HEK293 (cell line): ENCODE measurements at regions not wholly inside any gene's neighbourhood (a gene's known extent, or its start where the extent isn't known, plus 50 kb on each side); places are given as distances from the start of the nearest gene placed in this dataset.

Source experiments
- CTCF ChIA-PET: fragments of 350-600 bp; formaldehyde crosslinking; extraction: SDS; loops from one replicate; lab custom pipeline; 2021; ENCODE audit warnings: antibody characterized with exemption; lab: Yijun Ruan, JAX
- POLR2A ChIA-PET: fragments of 300-600 bp; formaldehyde crosslinking; extraction: SDS; loops from one replicate; lab custom pipeline; 2020; ENCODE audit warnings: antibody characterized with exemption, inconsistent platforms; lab: Yijun Ruan, JAX
- H3K27ac ChIP-seq: fragments of 200-500 bp; sonication (Bioruptor generic); 2 replicates; pipeline ENCODE4 v1.5.1; 2014; ENCODE audit warnings: low read depth, low read length, control low read depth, inconsistent platforms; ENCODE audit errors: extremely low read depth
- H3K36me3 ChIP-seq, 2 experiments: fragments of 200-500 bp in 1 of 2; sonication (Bioruptor generic) in 1 of 2; 1 replicate in 1 of 2; 2 replicates in 1 of 2; pipeline ENCODE4 v1.5.1; 2014 to 2017; ENCODE audit warnings: inconsistent platforms in 2 of 2, low read length in 2 of 2; ENCODE audit not compliant: control insufficient read depth in 2 of 2, insufficient read depth in 1 of 2
- H3K4me1 ChIP-seq: fragments of 200-500 bp; sonication (Bioruptor generic); 2 replicates; pipeline ENCODE4 v1.5.1; 2014; ENCODE audit warnings: mild to moderate bottlenecking, low read length, inconsistent platforms; ENCODE audit not compliant: control insufficient read depth, insufficient read depth
- H3K4me3 ChIP-seq: 2 replicates; pipeline ENCODE4 v1.5.1; 2011; ENCODE audit warnings: low read depth, mild to moderate bottlenecking, control low read depth, low read length, moderate library complexity
- H3K9me3 ChIP-seq: fragments of 200-500 bp; sonication (Bioruptor generic); 2 replicates; pipeline ENCODE4 v1.5.1; 2014; ENCODE audit warnings: low read depth, low read length, inconsistent platforms; ENCODE audit not compliant: control insufficient read depth, insufficient read depth
- GLI4 ChIP-seq: fragments of 450-650 bp; formaldehyde crosslinking; IDR thresholded peaks from 2 replicates; pipeline ENCODE4 v1.5.1; 2016; ENCODE audit warnings: missing biosample characterization, missing genetic modification characterization
- KLF16 ChIP-seq: fragments of 450-650 bp; formaldehyde crosslinking; IDR thresholded peaks from 2 replicates; pipeline ENCODE4 v1.5.1; 2017; ENCODE audit warnings: missing biosample characterization, missing genetic modification characterization
- OSR2 ChIP-seq: fragments of 450-650 bp; formaldehyde crosslinking; IDR thresholded peaks from 2 replicates; pipeline ENCODE4 v1.5.1; 2016; ENCODE audit warnings: missing biosample characterization, missing genetic modification characterization
- PRDM1 ChIP-seq: fragments of 450-650 bp; formaldehyde crosslinking; IDR thresholded peaks from 2 replicates; pipeline ENCODE4; 2016; ENCODE audit warnings: missing biosample characterization, missing genetic modification characterization
- SCRT2 ChIP-seq: fragments of 450-650 bp; formaldehyde crosslinking; IDR thresholded peaks from 2 replicates; pipeline ENCODE4 v1.5.1; 2016; ENCODE audit warnings: missing biosample characterization, missing genetic modification characterization
- TRIM28 ChIP-seq: IDR thresholded peaks from 2 replicates; pipeline ENCODE4 v1.6.1; 2011; ENCODE audit warnings: low read length, control low read depth, borderline replicate concordance
- YY2 ChIP-seq: fragments of 450-650 bp; formaldehyde crosslinking; IDR thresholded peaks from 2 replicates; pipeline ENCODE4 v1.5.1; 2016; ENCODE audit warnings: missing biosample characterization, missing genetic modification characterization
- ZBTB21 ChIP-seq: fragments of 450-650 bp; formaldehyde crosslinking; IDR thresholded peaks from 2 replicates; pipeline ENCODE4 v1.5.1; 2017; ENCODE audit warnings: missing biosample characterization, missing genetic modification characterization
- ZIC2 ChIP-seq: fragments of 450-650 bp; formaldehyde crosslinking; IDR thresholded peaks from 2 replicates; pipeline ENCODE4 v1.5.1; 2016; ENCODE audit warnings: missing biosample characterization, missing genetic modification characterization
- ZNF169 ChIP-seq: fragments of 450-650 bp; formaldehyde crosslinking; IDR thresholded peaks from 2 replicates; pipeline ENCODE4 v1.5.1; 2016; ENCODE audit warnings: missing biosample characterization, missing genetic modification characterization
- ZNF202 ChIP-seq: fragments of 450-650 bp; formaldehyde crosslinking; IDR thresholded peaks from 2 replicates; pipeline ENCODE4 v1.5.1; 2016; ENCODE audit warnings: missing biosample characterization, missing genetic modification characterization, borderline replicate concordance
- ZNF335 ChIP-seq: fragments of 450-650 bp; formaldehyde crosslinking; conservative IDR thresholded peaks from 2 replicates; pipeline ENCODE4 v1.5.1; 2016; ENCODE audit warnings: missing biosample characterization, missing genetic modification characterization
- ZNF341 ChIP-seq: fragments of 450-650 bp; formaldehyde crosslinking; IDR thresholded peaks from 2 replicates; pipeline ENCODE4; 2016; ENCODE audit warnings: low read depth, missing biosample characterization, missing genetic modification characterization
- ZNF426 ChIP-seq: fragments of 450-650 bp; formaldehyde crosslinking; IDR thresholded peaks from 2 replicates; pipeline ENCODE4 v1.5.1; 2017; ENCODE audit warnings: missing biosample characterization, missing genetic modification characterization, mild to moderate bottlenecking, inconsistent platforms, moderate library complexity
- ZNF521 ChIP-seq: fragments of 450-650 bp; formaldehyde crosslinking; IDR thresholded peaks from 2 replicates; pipeline ENCODE4 v1.5.1; 2017; ENCODE audit warnings: missing biosample characterization, mild to moderate bottlenecking, missing genetic modification characterization
- ZNF555 ChIP-seq: fragments of 450-650 bp; formaldehyde crosslinking; conservative IDR thresholded peaks from 2 replicates; pipeline ENCODE4 v1.5.1; 2017; ENCODE audit warnings: missing biosample characterization, mild to moderate bottlenecking, missing genetic modification characterization, inconsistent platforms
- ZNF560 ChIP-seq: fragments of 450-650 bp; formaldehyde crosslinking; IDR thresholded peaks from 2 replicates; pipeline ENCODE4 v1.5.1; 2017; ENCODE audit warnings: missing biosample characterization, missing genetic modification characterization, borderline replicate concordance
- ZNF629 ChIP-seq: fragments of 450-650 bp; formaldehyde crosslinking; IDR thresholded peaks from 2 replicates; pipeline ENCODE4 v1.5.1; 2017; ENCODE audit warnings: missing biosample characterization, missing genetic modification characterization
- ZNF654 ChIP-seq: fragments of 450-650 bp; formaldehyde crosslinking; IDR thresholded peaks from 2 replicates; pipeline ENCODE4 v1.5.1; 2016; ENCODE audit warnings: low read depth, missing biosample characterization, missing genetic modification characterization
- ZNF670 ChIP-seq: fragments of 450-650 bp; formaldehyde crosslinking; IDR thresholded peaks from 2 replicates; pipeline ENCODE4 v1.5.1; 2016; ENCODE audit warnings: missing biosample characterization, missing genetic modification characterization, low read depth
- ZNF747 ChIP-seq: fragments of 450-650 bp; formaldehyde crosslinking; IDR thresholded peaks from 2 replicates; pipeline ENCODE4 v1.5.1; 2016; ENCODE audit warnings: missing biosample characterization, missing genetic modification characterization
- ZNF777 ChIP-seq: fragments of 450-650 bp; formaldehyde crosslinking; IDR thresholded peaks from 2 replicates; pipeline ENCODE4 v1.5.1; 2017; ENCODE audit warnings: missing biosample characterization, missing genetic modification characterization, borderline replicate concordance
- ZNF792 ChIP-seq: fragments of 450-650 bp; formaldehyde crosslinking; IDR thresholded peaks from 2 replicates; pipeline ENCODE4 v1.5.1; 2016; ENCODE audit warnings: missing biosample characterization, missing genetic modification characterization
- ZSCAN23 ChIP-seq: fragments of 450-650 bp; formaldehyde crosslinking; IDR thresholded peaks from 2 replicates; pipeline ENCODE4 v1.5.1; 2016; ENCODE audit warnings: missing biosample characterization, missing genetic modification characterization
- ZSCAN5A ChIP-seq: fragments of 450-650 bp; formaldehyde crosslinking; IDR thresholded peaks from 2 replicates; pipeline ENCODE4 v1.5.1; 2016; ENCODE audit warnings: missing biosample characterization, missing genetic modification characterization
- TF ChIP-seq, protein P1 (sequence below): fragments of 450-650 bp; formaldehyde crosslinking; IDR thresholded peaks from 2 replicates; pipeline ENCODE4 v1.5.1; 2016; ENCODE audit warnings: missing biosample characterization, missing genetic modification characterization
- TF ChIP-seq, protein P2 (sequence below): fragments of 450-650 bp; formaldehyde crosslinking; IDR thresholded peaks from 2 replicates; pipeline ENCODE4 v1.5.1; 2016; ENCODE audit warnings: missing biosample characterization, missing genetic modification characterization
- TF ChIP-seq, protein P3 (sequence below): fragments of 450-650 bp; formaldehyde crosslinking; IDR thresholded peaks from 2 replicates; pipeline ENCODE4 v1.5.1; 2016; ENCODE audit warnings: missing biosample characterization, missing genetic modification characterization

DNA sequence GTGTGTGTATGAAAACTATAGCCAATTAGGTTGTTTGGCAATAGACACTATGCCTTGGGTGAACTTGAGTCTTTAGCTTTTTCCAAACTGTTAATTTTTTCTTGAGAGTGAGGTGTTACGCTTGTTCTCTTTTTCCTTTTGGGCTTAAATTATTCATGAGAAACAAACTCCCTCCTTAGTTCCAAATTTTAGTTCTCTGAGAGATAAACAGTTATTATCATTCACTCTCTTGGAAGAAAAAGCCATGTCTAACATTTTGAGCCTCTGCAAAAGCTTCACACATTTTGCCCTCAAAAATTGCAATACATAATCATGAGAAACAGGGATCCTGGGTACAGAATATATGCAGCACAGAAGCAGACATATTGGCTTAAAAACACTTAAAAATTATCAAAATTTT is 1353.9 kb upstream of the MAP3K7 start:
- H3K36me3 ChIP-seq = no peaks in the 10 kb centered on the region
- H3K4me3 ChIP-seq = no peak overlapping the region
- no peak overlapping the region for H3K27ac ChIP-seq
- no peaks in the 10 kb centered on the region for H3K9me3 ChIP-seq
- POLR2A ChIA-PET = no interaction called here
- no peaks in the 10 kb centered on the region for H3K4me1 ChIP-seq
- TF ChIP-seq ZNF629 (tag by site-specific recombination) = no peak
- no peak for TF ChIP-seq ZNF747 (tag by site-specific recombination)
- no peak for TF ChIP-seq TRIM28
- no peak for TF ChIP-seq ZNF169
- TF ChIP-seq ZNF777 (tag by site-specific recombination) = no peak
- CTCF ChIA-PET = no interaction called here

- ChIA-PET POLR2A (no interaction called here), CTCF (no interaction called here)
- TF ChIP-seq ZNF560 (tag by site-specific recombination) (no peak), KLF16 (no peak), ZNF670 (tag by site-specific recombination) (no peak), ZIC2 (no peak), ZNF426 (tag by site-specific recombination) (no peak), ZNF202 (no peak), ZNF654 (tag by site-specific recombination) (no peak), ZNF521 (tag by site-specific recombination) (no peak), ZNF169 (no peak), GLI4 (tag by site-specific recombination) (no peak), ZSCAN23 (tag by site-specific recombination) (no peak), ZBTB21 (tag by site-specific recombination) (no peak), ZNF792 (tag by site-specific recombination) (no peak), ZNF341 (tag by site-specific recombination) (no peak), SCRT2 (tag by site-specific recombination) (no peak), YY2 (tag by site-specific recombination) (no peak), ZSCAN5A (tag by site-specific recombination) (no peak), PRDM1 (tag by site-specific recombination) (no peak)
- TF ChIP-seq, protein P1, sequence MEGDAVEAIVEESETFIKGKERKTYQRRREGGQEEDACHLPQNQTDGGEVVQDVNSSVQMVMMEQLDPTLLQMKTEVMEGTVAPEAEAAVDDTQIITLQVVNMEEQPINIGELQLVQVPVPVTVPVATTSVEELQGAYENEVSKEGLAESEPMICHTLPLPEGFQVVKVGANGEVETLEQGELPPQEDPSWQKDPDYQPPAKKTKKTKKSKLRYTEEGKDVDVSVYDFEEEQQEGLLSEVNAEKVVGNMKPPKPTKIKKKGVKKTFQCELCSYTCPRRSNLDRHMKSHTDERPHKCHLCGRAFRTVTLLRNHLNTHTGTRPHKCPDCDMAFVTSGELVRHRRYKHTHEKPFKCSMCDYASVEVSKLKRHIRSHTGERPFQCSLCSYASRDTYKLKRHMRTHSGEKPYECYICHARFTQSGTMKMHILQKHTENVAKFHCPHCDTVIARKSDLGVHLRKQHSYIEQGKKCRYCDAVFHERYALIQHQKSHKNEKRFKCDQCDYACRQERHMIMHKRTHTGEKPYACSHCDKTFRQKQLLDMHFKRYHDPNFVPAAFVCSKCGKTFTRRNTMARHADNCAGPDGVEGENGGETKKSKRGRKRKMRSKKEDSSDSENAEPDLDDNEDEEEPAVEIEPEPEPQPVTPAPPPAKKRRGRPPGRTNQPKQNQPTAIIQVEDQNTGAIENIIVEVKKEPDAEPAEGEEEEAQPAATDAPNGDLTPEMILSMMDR = no peak
- TF ChIP-seq, all 188 proteins: peak for 0
Observed at GRCh38 chr6:91926827-91927226, 1340.0 kb upstream of the MAP3K7 start.

GRCh38 chr6:91926361-91926760 is 1339.5 kb upstream of the MAP3K7 start:
- ChIA-PET CTCF (no interaction called here), POLR2A (no interaction called here)
- Histone ChIP-seq H3K4me1 (no peaks in the 10 kb centered on the region), H3K9me3 (no peaks in the 10 kb centered on the region), H3K36me3 (no peaks in the 10 kb centered on the region), H3K4me3 (no peak overlapping the region), H3K27ac (no peak overlapping the region)
- TF ChIP-seq OSR2 = no peak
- TF ChIP-seq, protein P2, sequence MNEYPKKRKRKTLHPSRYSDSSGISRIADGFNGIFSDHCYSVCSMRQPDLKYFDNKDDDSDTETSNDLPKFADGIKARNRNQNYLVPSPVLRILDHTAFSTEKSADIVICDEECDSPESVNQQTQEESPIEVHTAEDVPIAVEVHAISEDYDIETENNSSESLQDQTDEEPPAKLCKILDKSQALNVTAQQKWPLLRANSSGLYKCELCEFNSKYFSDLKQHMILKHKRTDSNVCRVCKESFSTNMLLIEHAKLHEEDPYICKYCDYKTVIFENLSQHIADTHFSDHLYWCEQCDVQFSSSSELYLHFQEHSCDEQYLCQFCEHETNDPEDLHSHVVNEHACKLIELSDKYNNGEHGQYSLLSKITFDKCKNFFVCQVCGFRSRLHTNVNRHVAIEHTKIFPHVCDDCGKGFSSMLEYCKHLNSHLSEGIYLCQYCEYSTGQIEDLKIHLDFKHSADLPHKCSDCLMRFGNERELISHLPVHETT (tag by site-specific recombination) = no peak
- no peak for TF ChIP-seq ZNF335 (tag by site-specific recombination)
- TF ChIP-seq, protein P3, sequence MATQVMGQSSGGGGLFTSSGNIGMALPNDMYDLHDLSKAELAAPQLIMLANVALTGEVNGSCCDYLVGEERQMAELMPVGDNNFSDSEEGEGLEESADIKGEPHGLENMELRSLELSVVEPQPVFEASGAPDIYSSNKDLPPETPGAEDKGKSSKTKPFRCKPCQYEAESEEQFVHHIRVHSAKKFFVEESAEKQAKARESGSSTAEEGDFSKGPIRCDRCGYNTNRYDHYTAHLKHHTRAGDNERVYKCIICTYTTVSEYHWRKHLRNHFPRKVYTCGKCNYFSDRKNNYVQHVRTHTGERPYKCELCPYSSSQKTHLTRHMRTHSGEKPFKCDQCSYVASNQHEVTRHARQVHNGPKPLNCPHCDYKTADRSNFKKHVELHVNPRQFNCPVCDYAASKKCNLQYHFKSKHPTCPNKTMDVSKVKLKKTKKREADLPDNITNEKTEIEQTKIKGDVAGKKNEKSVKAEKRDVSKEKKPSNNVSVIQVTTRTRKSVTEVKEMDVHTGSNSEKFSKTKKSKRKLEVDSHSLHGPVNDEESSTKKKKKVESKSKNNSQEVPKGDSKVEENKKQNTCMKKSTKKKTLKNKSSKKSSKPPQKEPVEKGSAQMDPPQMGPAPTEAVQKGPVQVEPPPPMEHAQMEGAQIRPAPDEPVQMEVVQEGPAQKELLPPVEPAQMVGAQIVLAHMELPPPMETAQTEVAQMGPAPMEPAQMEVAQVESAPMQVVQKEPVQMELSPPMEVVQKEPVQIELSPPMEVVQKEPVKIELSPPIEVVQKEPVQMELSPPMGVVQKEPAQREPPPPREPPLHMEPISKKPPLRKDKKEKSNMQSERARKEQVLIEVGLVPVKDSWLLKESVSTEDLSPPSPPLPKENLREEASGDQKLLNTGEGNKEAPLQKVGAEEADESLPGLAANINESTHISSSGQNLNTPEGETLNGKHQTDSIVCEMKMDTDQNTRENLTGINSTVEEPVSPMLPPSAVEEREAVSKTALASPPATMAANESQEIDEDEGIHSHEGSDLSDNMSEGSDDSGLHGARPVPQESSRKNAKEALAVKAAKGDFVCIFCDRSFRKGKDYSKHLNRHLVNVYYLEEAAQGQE (tag by site-specific recombination) = no peak
- TF ChIP-seq ZNF555 (tag by site-specific recombination) = no peak

More at GRCh38 chr6:91926827-91927226, 1340.0 kb upstream of the MAP3K7 start:
- H3K4me3 ChIP-seq = no peak overlapping the region
- no peak overlapping the region for H3K27ac ChIP-seq
- no peaks in the 10 kb centered on the region for H3K9me3 ChIP-seq
- H3K4me1 ChIP-seq = no peaks in the 10 kb centered on the region
- H3K36me3 ChIP-seq = no peaks in the 10 kb centered on the region
